Muscle of leg (tissue), 3 donors: ENCODE measurements at regions not wholly inside any gene's neighbourhood (a gene's known extent, or its start where the extent isn't known, plus 50 kb on each side); places are given as distances from the start of the nearest gene placed in this dataset.

Experiments used
- DNase-seq: peaks from one replicate; pipeline ENCODE4 v3.0.0; 2013
- H3K27ac ChIP-seq: one replicate; pipeline ENCODE4 v1.5.1; 2013; ENCODE audit warnings: mild to moderate bottlenecking, low read length, control low read depth
- H3K27me3 ChIP-seq: one replicate; pipeline ENCODE4 v1.6.1; 2013; ENCODE audit warnings: low read length; ENCODE audit not compliant: control insufficient read depth, insufficient read depth
- H3K36me3 ChIP-seq: one replicate; pipeline ENCODE4 v1.6.1; 2013; ENCODE audit warnings: low read length; ENCODE audit not compliant: control insufficient read depth, insufficient read depth
- H3K4me1 ChIP-seq: one replicate; pipeline ENCODE4 v1.6.1; 2013; ENCODE audit warnings: low read length; ENCODE audit not compliant: control insufficient read depth, insufficient read depth
- H3K4me3 ChIP-seq: one replicate; pipeline ENCODE4 v1.5.1; 2013; ENCODE audit warnings: low read length, control low read depth
- H3K9me3 ChIP-seq: replicated peaks from 2 replicates; pipeline ENCODE4 v1.6.1; 2013; ENCODE audit warnings: low read depth, low read length; ENCODE audit not compliant: control insufficient read depth
- WGBS: methylation state at CpG from one replicate; pipeline ENCODE4 v1.1.5; 2013; ENCODE audit warnings: missing lambda C conversion rate; ENCODE audit not compliant: insufficient coverage; 5-methylcytosine and 5-hydroxymethylcytosine counted together

DNA sequence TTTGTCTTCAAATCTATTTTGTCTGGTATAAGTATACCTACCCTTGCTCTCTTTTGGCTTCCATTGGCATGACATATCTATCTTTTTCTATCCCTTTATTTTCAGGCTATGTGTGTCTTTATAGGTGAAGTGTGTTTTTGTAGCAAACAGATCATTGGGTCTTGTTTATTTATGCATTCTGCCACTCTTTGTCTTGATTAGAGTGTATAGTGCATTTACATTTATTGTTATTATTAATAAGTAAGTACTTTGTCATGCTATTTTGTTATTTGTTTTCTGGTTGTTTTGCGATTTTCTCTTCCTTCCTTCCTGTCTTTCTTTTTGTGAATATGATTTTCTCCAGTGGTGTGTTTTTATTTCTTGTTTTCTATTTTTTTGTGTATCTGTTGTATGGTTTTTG, 188.6 kb downstream of the GLUD2 start:
- no peaks in the 10 kb centered on the region for H3K27me3 ChIP-seq
- WGBS, result no CpG with 5 or more reads among the region's 1 CpG

DNA sequence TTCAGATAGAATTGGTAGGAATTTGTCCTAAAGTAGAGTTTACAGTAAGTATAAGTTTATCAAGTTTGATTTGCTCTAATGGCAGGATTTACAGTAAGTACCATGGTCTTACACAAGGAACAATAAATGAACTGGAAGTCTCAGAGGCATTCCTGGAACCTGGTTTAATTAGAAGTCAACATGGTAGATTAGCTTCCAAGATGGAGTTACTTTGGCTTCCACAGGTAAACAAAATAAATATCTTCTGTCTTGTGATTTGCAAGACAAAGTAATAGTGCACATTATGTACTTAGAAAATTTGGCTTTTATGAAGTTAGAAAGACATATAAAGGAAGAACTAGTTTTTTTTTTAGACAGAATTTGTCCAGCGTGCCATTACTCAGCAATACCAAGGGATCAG, 190.7 kb downstream of the GLUD2 start:
- 83% methylated on average over 1 of the region's 1 CpG for WGBS
- H3K4me3 ChIP-seq, result no peak overlapping the region
- no peak overlapping the region for H3K27ac ChIP-seq
- no peaks in the 10 kb centered on the region for H3K27me3 ChIP-seq
- no peaks in the 10 kb centered on the region for H3K36me3 ChIP-seq
- no peaks in the 10 kb centered on the region for H3K4me1 ChIP-seq
- no peaks in the 10 kb centered on the region for H3K9me3 ChIP-seq
- no peak for DNase-seq

More for the DNA sequence above, 188.6 kb downstream of the GLUD2 start:
- H3K4me3 ChIP-seq, result no peak overlapping the region
- H3K4me1 ChIP-seq, result no peaks in the 10 kb centered on the region
- no peaks in the 10 kb centered on the region for H3K9me3 ChIP-seq
- DNase-seq, result no peak
- H3K36me3 ChIP-seq, result no peaks in the 10 kb centered on the region
- no peak overlapping the region for H3K27ac ChIP-seq

DNA sequence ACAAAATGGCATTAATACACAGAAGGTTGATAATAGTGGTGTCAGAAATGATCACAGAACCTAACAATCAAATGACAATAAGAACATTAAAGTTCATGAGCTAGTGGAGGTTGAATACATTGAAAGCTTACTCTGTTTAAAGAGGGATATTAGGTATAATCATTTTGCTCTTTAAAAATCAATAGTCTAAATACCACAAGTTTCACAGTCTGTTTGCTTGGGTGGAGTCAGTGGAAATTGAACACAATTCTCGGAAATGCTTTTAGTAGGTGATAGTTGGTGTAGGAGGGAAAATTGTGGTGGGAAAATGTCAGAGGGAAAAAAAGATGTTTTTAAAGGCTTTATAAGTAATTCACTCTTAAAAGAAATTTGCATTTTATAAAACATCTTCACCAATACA, 197.1 kb downstream of the GLUD2 start:
- H3K9me3 ChIP-seq, result no peaks in the 10 kb centered on the region
- H3K27ac ChIP-seq, result no peak overlapping the region
- H3K27me3 ChIP-seq, result no peaks in the 10 kb centered on the region
- no CpG with 5 or more reads among the region's 1 CpG for WGBS
- no peaks in the 10 kb centered on the region for H3K4me1 ChIP-seq
- DNase-seq, result no peak
- no peak overlapping the region for H3K4me3 ChIP-seq
- H3K36me3 ChIP-seq, result no peaks in the 10 kb centered on the region

DNA sequence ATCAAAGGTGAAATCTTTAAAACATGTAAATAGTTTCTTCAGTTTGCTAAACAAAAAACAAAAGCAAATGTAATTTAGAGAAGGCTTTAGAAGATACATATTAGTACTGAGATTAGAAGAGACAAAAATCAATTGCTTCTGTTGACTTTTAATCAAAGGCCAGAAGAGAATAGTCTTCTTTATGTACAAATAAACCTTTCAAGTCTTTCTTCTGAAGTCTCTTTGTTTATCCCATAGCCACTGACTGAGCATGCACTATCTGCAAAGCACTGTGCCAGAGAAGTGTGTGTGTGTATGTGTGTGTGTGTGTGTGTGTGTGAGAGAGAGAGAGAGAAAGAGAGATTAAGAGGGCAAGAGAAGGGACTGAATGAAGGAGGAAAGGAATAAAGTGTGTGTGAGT, 198.4 kb downstream of the GLUD2 start:
- no peak for DNase-seq
- Histone ChIP-seq H3K27ac (no peak overlapping the region), H3K36me3 (no peaks in the 10 kb centered on the region), H3K4me3 (no peak overlapping the region), H3K4me1 (no peaks in the 10 kb centered on the region), H3K27me3 (no peaks in the 10 kb centered on the region), H3K9me3 (no peaks in the 10 kb centered on the region)

DNA sequence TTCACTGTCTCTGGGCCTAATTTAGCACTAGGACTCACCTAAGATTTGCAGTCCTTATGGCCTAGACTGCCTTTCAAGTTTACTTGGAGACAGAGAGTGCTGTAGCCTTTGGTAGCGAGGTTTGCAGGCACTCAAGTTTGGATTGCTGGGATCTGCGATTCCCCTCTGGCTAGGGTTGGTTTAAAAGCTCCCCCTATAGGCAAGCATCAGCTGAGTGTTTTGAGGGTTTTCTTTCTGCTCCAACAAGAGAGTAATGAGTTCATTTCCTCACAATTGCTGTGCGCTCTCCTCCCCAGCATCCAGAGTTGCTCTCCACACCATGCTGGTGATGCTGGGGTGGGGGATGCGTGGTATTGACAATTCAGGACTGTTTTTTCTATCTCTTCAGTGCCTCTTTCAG, 206.9 kb downstream of the GLUD2 start:
- no peak overlapping the region for H3K4me3 ChIP-seq
- no peaks in the 10 kb centered on the region for H3K9me3 ChIP-seq
- no peaks in the 10 kb centered on the region for H3K27me3 ChIP-seq
- no peaks in the 10 kb centered on the region for H3K4me1 ChIP-seq
- no CpG with 5 or more reads among the region's 4 CpGs for WGBS
- DNase-seq, result no peak
- H3K27ac ChIP-seq, result no peak overlapping the region
- no peaks in the 10 kb centered on the region for H3K36me3 ChIP-seq

DNA sequence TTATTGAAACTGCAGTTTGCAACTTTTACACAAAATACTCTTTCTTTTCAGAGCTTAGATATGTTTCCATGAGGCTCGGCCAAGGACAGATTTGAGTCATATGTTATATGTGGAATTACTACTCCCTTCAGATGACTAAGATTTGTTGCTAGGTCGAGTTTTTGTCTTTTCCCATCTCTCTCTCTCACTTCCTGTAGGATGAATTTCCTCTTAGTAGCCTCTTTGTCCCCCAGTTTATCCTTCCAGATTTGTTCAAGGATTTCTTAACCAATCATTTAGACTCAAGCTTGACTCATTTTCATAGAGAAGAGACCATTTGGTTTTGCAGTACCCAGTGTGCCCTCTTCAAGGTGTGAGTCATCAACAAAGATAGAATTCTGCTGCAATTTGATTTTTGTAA, 209.2 kb downstream of the GLUD2 start:
- Histone ChIP-seq H3K36me3 (no peaks in the 10 kb centered on the region), H3K27me3 (no peaks in the 10 kb centered on the region), H3K4me3 (no peak overlapping the region), H3K4me1 (no peaks in the 10 kb centered on the region), H3K27ac (no peak overlapping the region), H3K9me3 (no peaks in the 10 kb centered on the region)
- WGBS, result no CpG with 5 or more reads among the region's 2 CpGs
- peak; percentile 79 for DNase-seq

DNA sequence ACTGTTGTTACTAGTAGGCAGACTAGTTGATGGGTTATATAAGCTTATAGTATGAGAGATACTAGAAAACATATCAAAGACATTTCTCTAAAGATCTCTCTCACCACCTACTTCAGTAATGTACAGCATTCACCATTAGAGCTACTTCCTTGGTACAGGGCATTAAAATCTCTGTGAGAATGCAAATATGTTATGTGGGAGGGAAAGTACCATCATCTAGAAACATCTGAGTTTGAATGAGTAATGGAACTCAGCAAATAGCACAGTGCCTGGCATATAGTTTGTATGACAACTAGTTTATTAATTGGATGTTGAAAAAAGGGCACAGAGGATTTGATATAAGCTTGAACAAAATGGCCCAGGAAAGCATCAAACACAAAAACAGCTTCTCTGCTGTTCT, 211.1 kb downstream of the GLUD2 start:
- DNase-seq, result no peak
- Histone ChIP-seq H3K27me3 (no peaks in the 10 kb centered on the region), H3K4me1 (no peaks in the 10 kb centered on the region), H3K4me3 (no peak overlapping the region), H3K27ac (no peak overlapping the region), H3K36me3 (no peaks in the 10 kb centered on the region), H3K9me3 (no peaks in the 10 kb centered on the region)

DNA sequence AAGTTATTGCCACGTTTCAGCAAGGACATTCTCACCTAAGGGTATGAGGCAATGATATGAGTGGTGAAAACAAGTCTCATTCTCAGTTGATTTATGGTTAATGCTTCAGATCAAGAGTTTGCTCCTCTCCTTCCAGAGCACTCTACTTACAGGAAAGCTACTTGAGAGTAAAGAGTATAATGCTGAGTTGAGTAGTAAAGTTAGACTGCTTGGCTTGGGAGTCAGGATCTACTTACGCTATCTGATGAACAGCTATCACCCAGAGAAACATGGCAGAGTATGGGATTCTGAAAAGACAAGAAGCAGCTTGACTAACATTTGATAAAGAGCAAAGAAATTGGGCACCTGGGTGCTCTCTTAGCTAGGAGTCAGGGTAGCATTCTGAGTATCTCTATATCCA, 211.8 kb downstream of the GLUD2 start:
- no peaks in the 10 kb centered on the region for H3K36me3 ChIP-seq
- no peaks in the 10 kb centered on the region for H3K27me3 ChIP-seq
- H3K9me3 ChIP-seq, result no peaks in the 10 kb centered on the region
- no peak overlapping the region for H3K4me3 ChIP-seq
- WGBS, result 83% methylated on average over 1 of the region's 2 CpGs
- no peaks in the 10 kb centered on the region for H3K4me1 ChIP-seq
- no peak for DNase-seq
- no peak overlapping the region for H3K27ac ChIP-seq

DNA sequence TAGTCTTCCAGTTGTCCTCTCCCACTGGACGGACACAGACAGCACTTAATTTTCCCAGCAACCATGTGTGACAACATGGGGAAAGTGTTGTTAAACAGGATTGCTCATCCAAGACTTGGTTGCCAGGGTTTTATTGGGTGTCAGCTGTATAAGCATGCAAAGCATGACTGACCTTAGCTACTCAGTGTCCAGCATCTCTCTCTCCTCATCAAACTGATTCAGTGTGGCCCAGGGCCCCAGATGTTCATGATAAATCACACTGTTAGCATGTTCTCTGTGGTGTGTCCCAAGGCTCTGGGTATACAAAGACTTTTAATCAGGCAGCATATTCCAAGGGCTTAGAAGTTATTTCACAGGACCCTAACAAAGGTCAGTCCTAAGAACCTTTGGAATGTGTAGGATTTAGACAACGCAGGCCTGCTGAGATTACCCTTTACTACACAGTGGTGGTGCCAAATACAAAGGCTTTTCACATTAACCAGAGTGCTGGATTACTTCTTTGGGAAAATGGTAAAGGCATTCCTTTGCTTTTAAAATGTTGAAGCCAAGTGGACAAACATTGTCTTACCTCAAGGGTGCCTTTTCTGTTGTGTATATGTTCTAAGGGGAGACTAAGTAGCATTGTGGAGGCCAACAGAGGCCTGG, 213.3 kb downstream of the GLUD2 start:
- no peaks in the 10 kb centered on the region for H3K4me1 ChIP-seq
- H3K9me3 ChIP-seq, result no peaks in the 10 kb centered on the region
- H3K36me3 ChIP-seq, result no peaks in the 10 kb centered on the region
- H3K4me3 ChIP-seq, result no peak overlapping the region
- H3K27ac ChIP-seq, result no peak overlapping the region
- WGBS, result 20% methylated on average over 1 of the region's 2 CpGs
- H3K27me3 ChIP-seq, result no peaks in the 10 kb centered on the region
- DNase-seq, result peak; percentile 45

DNA sequence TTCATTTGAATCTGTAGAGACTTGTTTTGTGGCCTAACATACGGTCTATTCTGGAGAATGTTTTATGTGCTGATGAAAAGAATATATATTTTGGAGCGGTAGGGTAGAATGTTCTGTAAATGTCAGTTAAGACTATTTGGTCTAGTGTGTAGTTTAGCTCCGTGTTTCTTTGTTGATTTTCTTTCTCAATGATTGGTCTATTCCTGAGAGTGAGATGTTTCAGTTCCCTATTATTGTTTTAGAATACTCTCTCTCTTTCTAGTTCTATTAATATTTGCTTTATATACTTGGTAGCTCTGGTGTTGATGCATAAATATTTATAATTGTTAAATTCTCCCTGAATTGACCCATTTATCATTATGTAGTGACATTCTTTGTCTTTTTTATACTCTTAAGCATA, 236.5 kb downstream of the GLUD2 start:
- Histone ChIP-seq H3K4me3 (no peak overlapping the region), H3K36me3 (no peaks in the 10 kb centered on the region), H3K9me3 (peaks cover 3% of the 10 kb centered on the region), H3K27me3 (no peaks in the 10 kb centered on the region), H3K4me1 (no peaks in the 10 kb centered on the region), H3K27ac (no peak overlapping the region)
- DNase-seq, result no peak
- 65% methylated on average over 2 of the region's 3 CpGs for WGBS

DNA sequence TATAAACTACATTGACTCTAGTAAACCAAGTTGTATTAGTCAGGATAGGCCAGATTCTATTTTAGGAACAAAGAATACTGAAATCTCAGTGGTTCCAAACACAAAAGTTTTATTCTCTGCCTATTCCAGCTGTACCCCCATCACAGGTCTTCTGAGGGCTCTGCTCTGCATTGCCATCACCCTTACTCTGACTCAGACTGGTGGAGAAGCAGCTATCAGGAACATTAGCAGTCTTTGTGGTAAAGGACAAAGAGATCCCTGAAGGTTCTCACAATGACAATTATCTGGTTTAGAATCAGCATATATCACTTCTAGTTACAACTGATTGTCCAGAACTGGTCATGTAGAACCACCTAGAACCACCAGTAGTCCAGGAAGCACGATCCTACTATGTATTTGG, 251.1 kb downstream of the GLUD2 start:
- Histone ChIP-seq H3K36me3 (no peaks in the 10 kb centered on the region), H3K4me3 (no peak overlapping the region), H3K27ac (no peak overlapping the region), H3K9me3 (no peaks in the 10 kb centered on the region), H3K4me1 (no peaks in the 10 kb centered on the region), H3K27me3 (no peaks in the 10 kb centered on the region)
- no peak for DNase-seq
- WGBS, result no CpG with 5 or more reads among the region's 1 CpG
